ENCODE measurements at regions not wholly inside any gene's neighbourhood (a gene's known extent, or its start where the extent isn't known, plus 50 kb on each side); places are given as distances from the start of the nearest gene placed in this dataset.

- DNase-seq = no peak
These were observed 64.3 kb upstream of the LRRC3B start for GRCh38 chr3:26558257-26558656.

GRCh38 chr3:26559227-26559626 lies 63.3 kb upstream of the LRRC3B start:
- no peak for DNase-seq

- DNase-seq = no peak
These were observed 62.5 kb upstream of the LRRC3B start for GRCh38 chr3:26560081-26560480.

DNA sequence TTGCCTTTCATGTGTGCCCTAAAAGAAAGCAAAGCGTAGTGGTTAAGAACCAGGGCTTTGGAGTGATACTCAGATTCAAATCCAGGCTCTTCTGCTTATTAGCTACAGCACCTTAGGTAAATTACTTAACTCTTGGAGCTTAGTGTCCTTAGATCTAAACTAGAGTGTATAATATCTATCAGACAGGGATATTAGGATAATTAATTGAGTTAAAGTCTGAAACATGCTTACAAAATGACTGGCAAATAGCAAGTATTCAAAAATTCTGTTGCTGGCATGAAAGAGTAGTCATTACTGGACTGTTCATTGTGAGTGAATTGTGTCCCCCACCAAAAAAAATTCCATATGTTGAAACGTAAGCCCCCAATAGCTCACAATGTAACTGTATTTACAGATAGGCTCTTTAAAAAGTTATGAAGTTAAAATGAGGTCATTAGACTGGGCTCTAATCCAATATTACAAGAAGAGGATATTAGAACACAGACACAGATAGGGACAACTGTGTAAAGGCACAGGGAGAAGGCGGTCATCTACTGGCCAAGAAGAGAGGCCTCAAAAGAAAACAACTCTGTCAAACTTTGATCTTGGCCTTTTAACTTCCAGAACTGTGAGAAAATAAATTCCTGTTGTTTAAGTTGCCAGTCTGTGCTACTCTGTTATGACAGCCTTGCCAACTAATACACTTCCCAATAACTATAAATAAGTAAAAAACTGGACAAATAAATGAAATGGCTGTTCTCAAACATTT lies 60.4 kb upstream of the LRRC3B start:
- DNase-seq = no peak
